A549 (cell line): ENCODE measurements at regions not wholly inside any gene's neighbourhood (a gene's known extent, or its start where the extent isn't known, plus 50 kb on each side); places are given as distances from the start of the nearest gene placed in this dataset.

ENCODE experiments used
- ATAC-seq, 2 experiments: fragments of 200-7000 bp in 1 of 2; fragments of >200 bp in 1 of 2; cut with Nextera tagmentation in 1 of 2; cut with Tn5 transposase in 1 of 2; 3 replicates each; pipeline versions ENCODE4 v1.8.0 to v1.9.1; 2018 to 2020; ENCODE audit warnings: mild to moderate bottlenecking in 1 of 2, moderate library complexity in 1 of 2
- CTCF ChIA-PET: fragments of 300-600 bp; sonication (Branson Sonifier 250); formaldehyde crosslinking; extraction: SDS; loops from one replicate; lab custom pipeline; 2021; ENCODE audit warnings: antibody characterized with exemption, inconsistent platforms; lab: Yijun Ruan, JAX
- POLR2A ChIA-PET: fragments of 350-600 bp; formaldehyde crosslinking; extraction: SDS; loops from one replicate; lab custom pipeline; 2021; ENCODE audit warnings: antibody characterized with exemption, inconsistent platforms; lab: Yijun Ruan, JAX
- DNase-seq, 2 experiments: peaks; one replicate each; pipeline versions ENCODE4 v3.0.0 to v3.0.0-alpha.2; 2011 to 2016; ENCODE audit warnings: low read depth in 1 of 2, low spot score in 1 of 2
- FAIRE-seq: peaks from 2 replicates; lab custom pipeline; 2011; peaks lifted over from hg19 to GRCh38; lab: Jason Lieb, UNC
- H3K27ac ChIP-seq, 2 experiments: fragments of >200 bp; sonication (Bioruptor Twin); formaldehyde crosslinking; 3 replicates each; pipeline ENCODE4 v1.5.1; 2016 to 2017
- H3K4me1 ChIP-seq: fragments of >200 bp; sonication (Bioruptor Twin); formaldehyde crosslinking; 3 replicates; pipeline ENCODE4 v1.6.1; 2016
- H3K4me2 ChIP-seq: fragments of >200 bp; sonication (Bioruptor Twin); formaldehyde crosslinking; 3 replicates; pipeline ENCODE4 v1.6.1; 2016
- H3K4me3 ChIP-seq: fragments of >200 bp; sonication (Bioruptor Twin); formaldehyde crosslinking; 3 replicates; pipeline ENCODE4 v1.5.1; 2016
- H3K9me3 ChIP-seq: fragments of >200 bp; sonication (Bioruptor Twin); formaldehyde crosslinking; 3 replicates; pipeline ENCODE4 v1.6.1; 2016
- ATOH8 ChIP-seq: fragments of 250-450 bp; sonication (Bioruptor Pico); IDR thresholded peaks from 2 replicates; pipeline ENCODE4 v1.5.0; 2020; ENCODE audit warnings: low read depth, mild to moderate bottlenecking, moderate library complexity
- BCL3 ChIP-seq: fragments of >200 bp; sonication (Bioruptor Twin); formaldehyde crosslinking; IDR thresholded peaks from 3 replicates; pipeline ENCODE4 v1.6.1; 2016
- BHLHE40 ChIP-seq: IDR thresholded peaks from 2 replicates; pipeline ENCODE4 v1.6.1; 2012; ENCODE audit warnings: low read depth, low read length, inconsistent platforms
- EHF ChIP-seq: fragments of 250-450 bp; sonication (Bioruptor Pico); IDR thresholded peaks from 2 replicates; pipeline ENCODE4 v1.5.0; 2020; ENCODE audit warnings: mild to moderate bottlenecking
- FOSB ChIP-seq: fragments of 250-450 bp; sonication (Bioruptor Pico); IDR thresholded peaks from 2 replicates; pipeline ENCODE4 v1.5.0; 2020; ENCODE audit warnings: mild to moderate bottlenecking, moderate library complexity
- FOXS1 ChIP-seq: fragments of 250-450 bp; sonication (Bioruptor Pico); IDR thresholded peaks from 2 replicates; pipeline ENCODE4 v1.5.0; 2020; ENCODE audit warnings: mild to moderate bottlenecking, moderate library complexity
- HDAC2 ChIP-seq: fragments of 200-600 bp; sonication (generic); IDR thresholded peaks from 2 replicates; pipeline ENCODE4 v1.6.1; 2016
- HOXA7 ChIP-seq: fragments of 250-450 bp; sonication (Bioruptor Pico); IDR thresholded peaks from 2 replicates; pipeline ENCODE4 v1.5.0; 2020; ENCODE audit warnings: mild to moderate bottlenecking, moderate library complexity
- MAZ ChIP-seq: fragments of 150-350 bp; IDR thresholded peaks from 2 replicates; pipeline ENCODE4 v1.6.1; 2014; ENCODE audit warnings: antibody characterized with exemption, low read depth, low read length, borderline replicate concordance
- MYC ChIP-seq: IDR thresholded peaks from 2 replicates; pipeline ENCODE4 v1.6.1; 2012; ENCODE audit warnings: mild to moderate bottlenecking, inconsistent platforms, low read length, improper control_type of control experiment, borderline replicate concordance
- PHF8 ChIP-seq: fragments of 200-600 bp; sonication (generic); IDR thresholded peaks from 2 replicates; pipeline ENCODE4 v1.6.1; 2016; ENCODE audit warnings: low read depth, mild to moderate bottlenecking, antibody characterized with exemption, moderate library complexity, borderline replicate concordance
- POLR2A ChIP-seq: IDR thresholded peaks from 2 replicates; pipeline ENCODE4 v1.6.1; 2012; ENCODE audit warnings: mild to moderate bottlenecking, low read length
- REST ChIP-seq: fragments of 200-600 bp; sonication (generic); IDR thresholded peaks from 2 replicates; pipeline ENCODE4 v1.6.1; 2016; ENCODE audit warnings: antibody characterized with exemption, mild to moderate bottlenecking, moderate library complexity
- USF2 ChIP-seq: fragments of 450-650 bp; IDR thresholded peaks from 2 replicates; pipeline ENCODE4 v1.6.1; 2014; ENCODE audit warnings: antibody characterized with exemption
- ZSCAN20 ChIP-seq: fragments of 250-450 bp; sonication (Bioruptor Pico); IDR thresholded peaks from 2 replicates; pipeline ENCODE4 v1.8.0; 2022; ENCODE audit warnings: mild to moderate bottlenecking, moderate library complexity
- WGBS: methylation state at CpG from one replicate; pipeline ENCODE4 v1.1.6; 2017; ENCODE audit errors: missing lambda C conversion rate; 5-methylcytosine and 5-hydroxymethylcytosine counted together
- TF ChIP-seq, protein P1 (sequence below): fragments of >200 bp; sonication (Bioruptor Twin); formaldehyde crosslinking; IDR thresholded peaks from 2 replicates; pipeline ENCODE4 v1.6.1; 2016
- TF ChIP-seq, protein P2 (sequence below): IDR thresholded peaks from 2 replicates; pipeline ENCODE4 v1.6.1; 2012; ENCODE audit warnings: low read depth, borderline replicate concordance

DNA sequence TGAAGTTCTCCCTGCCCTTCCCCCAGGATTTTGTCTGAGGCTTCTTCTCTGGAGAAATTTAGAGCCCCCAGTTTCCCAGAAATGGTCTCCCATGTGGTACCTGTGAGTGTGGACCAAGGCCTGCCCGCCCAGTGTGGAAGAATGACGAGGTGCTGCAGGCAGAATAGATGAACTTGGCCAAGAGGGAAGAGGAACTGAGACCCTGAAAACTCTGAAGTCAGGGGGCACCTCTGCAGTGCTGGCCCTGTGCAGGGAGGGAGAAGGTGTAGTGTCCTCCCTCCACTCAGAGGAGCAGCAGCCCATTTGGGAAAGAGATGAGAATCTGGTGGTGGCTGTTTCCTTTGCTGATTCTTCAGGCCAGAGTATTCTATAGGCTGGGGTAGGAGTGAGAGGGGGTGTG, 115.2 kb upstream of the PCGF5 start (continued):
- TF ChIP-seq REST (no peak), POLR2A (no peak)

DNA sequence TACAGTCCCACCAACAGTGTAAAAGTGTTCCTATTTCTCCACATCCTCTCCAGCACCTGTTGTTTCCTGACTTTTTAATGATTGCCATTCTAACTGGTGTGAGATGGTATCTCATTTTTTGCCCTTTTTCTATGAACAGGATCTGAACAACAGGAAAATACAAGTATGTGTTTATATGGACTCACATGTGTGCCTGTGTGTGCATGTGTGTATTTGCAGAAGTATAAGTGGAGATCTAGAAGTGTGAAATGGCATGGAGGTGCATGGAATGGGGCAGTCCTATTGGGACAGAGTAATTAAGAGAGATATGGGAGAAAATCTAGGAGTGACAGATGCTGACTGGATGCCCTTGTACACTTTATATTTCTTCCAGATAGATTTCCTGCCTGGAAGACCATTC, 111.6 kb upstream of the PCGF5 start:
- Histone ChIP-seq H3K9me3 (0 out of 3 replicates have a peak, but pooled peaks cover 9% of the 10 kb centered on the region), H3K4me2 (no peak overlapping the region), H3K4me1 (no peaks in the 10 kb centered on the region), H3K27ac (no peak overlapping the region), H3K4me3 (no peak overlapping the region)
- FAIRE-seq: no peak
- no peak for TF ChIP-seq BHLHE40
- ChIA-PET POLR2A (no interaction called here), CTCF (no interaction called here)
- no peak for DNase-seq
- no peak for ATAC-seq

GRCh38 chr10:91111060-91111459, 109.4 kb upstream of the PCGF5 start:
- H3K4me3 ChIP-seq: no peak overlapping the region
- H3K4me1 ChIP-seq: no peaks in the 10 kb centered on the region
- no peak for TF ChIP-seq BHLHE40
- TF ChIP-seq ZSCAN20 (CRISPR knock-in tag): no peak
- TF ChIP-seq ATOH8 (CRISPR knock-in tag): no peak
- TF ChIP-seq USF2: no peak
- TF ChIP-seq HOXA7 (CRISPR knock-in tag): no peak
- no peak for TF ChIP-seq EHF (CRISPR knock-in tag)
- no peak for TF ChIP-seq PHF8
- TF ChIP-seq, protein P1, sequence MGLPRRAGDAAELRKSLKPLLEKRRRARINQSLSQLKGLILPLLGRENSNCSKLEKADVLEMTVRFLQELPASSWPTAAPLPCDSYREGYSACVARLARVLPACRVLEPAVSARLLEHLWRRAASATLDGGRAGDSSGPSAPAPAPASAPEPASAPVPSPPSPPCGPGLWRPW: no peak
- no peak for TF ChIP-seq BCL3
- TF ChIP-seq, all 56 proteins: peak for 0
- ChIA-PET POLR2A (no interaction called here), CTCF (no interaction called here)
- WGBS: 71% methylated on average over 3 of the region's 3 CpGs
- H3K4me2 ChIP-seq: no peak overlapping the region
- H3K27ac ChIP-seq: no peak overlapping the region
- FAIRE-seq (no peak), ATAC-seq (no peak), DNase-seq (no peak)
- 0 out of 3 replicates have a peak, but pooled peaks cover 9% of the 10 kb centered on the region for H3K9me3 ChIP-seq

DNA sequence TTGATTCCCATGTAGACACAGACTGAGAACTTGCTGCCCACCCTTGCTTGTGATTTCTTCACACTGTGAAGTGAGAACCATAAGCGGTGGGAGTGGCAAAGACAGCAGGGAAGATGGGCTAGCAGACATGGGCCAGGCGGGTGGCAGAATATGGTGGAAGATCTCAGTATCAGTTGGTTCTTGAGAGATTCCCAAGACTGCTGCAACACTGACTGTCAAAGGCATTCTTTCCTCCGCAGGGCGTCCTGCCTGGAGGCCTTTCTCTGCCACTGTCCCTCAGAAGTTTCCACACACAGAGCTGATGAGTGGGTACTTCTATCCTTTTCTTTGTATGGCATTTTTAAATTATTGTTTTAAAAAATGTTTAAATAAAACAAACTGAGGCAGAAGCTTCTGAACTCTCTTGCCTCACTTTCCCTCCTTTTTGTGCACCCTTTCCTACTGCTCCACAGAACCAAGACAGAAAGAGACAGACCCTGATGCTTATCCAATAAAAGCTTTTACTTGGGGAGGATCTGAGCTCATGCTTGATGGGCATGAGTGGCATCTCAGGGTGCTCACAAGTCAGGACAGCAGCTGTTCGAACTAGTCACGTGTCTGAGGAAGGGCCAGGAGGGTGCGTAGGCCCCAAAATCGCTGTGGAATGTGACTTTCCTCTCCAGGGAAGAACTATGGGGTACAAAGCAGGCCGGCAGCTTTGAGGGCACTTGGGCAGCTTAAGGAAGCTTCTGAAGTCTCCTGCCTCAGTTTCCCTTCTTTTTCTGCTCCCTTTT, 104.7 kb upstream of the PCGF5 start:
- WGBS: 76% methylated on average over 9 of the region's 9 CpGs
- FAIRE-seq: no peak
- TF ChIP-seq MAZ (no peak), HDAC2 (no peak), FOXS1 (CRISPR knock-in tag) (no peak), REST (no peak), POLR2A (no peak), MYC (no peak), FOSB (CRISPR knock-in tag) (no peak), USF2 (no peak)
- TF ChIP-seq, protein P2, sequence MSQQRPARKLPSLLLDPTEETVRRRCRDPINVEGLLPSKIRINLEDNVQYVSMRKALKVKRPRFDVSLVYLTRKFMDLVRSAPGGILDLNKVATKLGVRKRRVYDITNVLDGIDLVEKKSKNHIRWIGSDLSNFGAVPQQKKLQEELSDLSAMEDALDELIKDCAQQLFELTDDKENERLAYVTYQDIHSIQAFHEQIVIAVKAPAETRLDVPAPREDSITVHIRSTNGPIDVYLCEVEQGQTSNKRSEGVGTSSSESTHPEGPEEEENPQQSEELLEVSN: no peak

More for the DNA sequence above, 104.7 kb upstream of the PCGF5 start:
- CTCF ChIA-PET: interaction anchor here (0.7 to 3.0 kb wide), 3 partner anchors 16 to 136 kb away, joined by 3 to 9 read pairs (median 4); no protein-coding TSS in a partner anchor
- POLR2A ChIA-PET: no interaction called here
- H3K4me1 ChIP-seq: no peaks in the 10 kb centered on the region
- no peak overlapping the region for H3K4me3 ChIP-seq
- H3K27ac ChIP-seq: no peak overlapping the region
- DNase-seq (no peak), ATAC-seq (no peak)
- no peaks in the 10 kb centered on the region for H3K9me3 ChIP-seq
- no peak overlapping the region for H3K4me2 ChIP-seq
